Mucosa of rectum (tissue), 2 donors: ENCODE measurements at regions not wholly inside any gene's neighbourhood (a gene's known extent, or its start where the extent isn't known, plus 50 kb on each side); places are given as distances from the start of the nearest gene placed in this dataset.

Source experiments
- H3K27ac ChIP-seq, 2 donors: one replicate each; pipeline ENCODE4 v1.7.0; 2013; ENCODE audit warnings: inconsistent platforms in 2 of 2, low read depth in 2 of 2, low read length in 2 of 2
- H3K27me3 ChIP-seq, 2 donors: one replicate each; pipeline ENCODE4 v1.7.0; 2013; ENCODE audit warnings: low read length in 2 of 2; ENCODE audit not compliant: control insufficient read depth in 2 of 2, insufficient read depth in 2 of 2
- H3K36me3 ChIP-seq, 2 donors: one replicate each; pipeline ENCODE4 v1.7.0; 2013; ENCODE audit warnings: low read length in 2 of 2; ENCODE audit not compliant: control insufficient read depth in 2 of 2, insufficient read depth in 2 of 2
- H3K4me1 ChIP-seq, 2 donors: one replicate each; pipeline ENCODE4 v1.7.0; 2013; ENCODE audit warnings: low read length in 2 of 2, mild to moderate bottlenecking in 1 of 2; ENCODE audit not compliant: control insufficient read depth in 2 of 2, insufficient read depth in 2 of 2
- H3K4me3 ChIP-seq, 2 donors: one replicate each; pipeline ENCODE4 v1.7.0; 2013; ENCODE audit warnings: low read length in 2 of 2
- H3K9ac ChIP-seq, 2 donors: one replicate each; pipeline ENCODE4 v1.7.0; 2013; ENCODE audit warnings: low read length in 2 of 2, low read depth in 1 of 2, mild to moderate bottlenecking in 1 of 2
- H3K9me3 ChIP-seq, 2 donors: one replicate each; pipeline ENCODE4 v1.7.0; 2013; ENCODE audit warnings: low read length in 2 of 2; ENCODE audit not compliant: control insufficient read depth in 2 of 2
- donor health status: healthy.
- donor health status: Normal muscosa, but diverticular disease.

GRCh38 chr2:142180820-142181533 is 50.2 kb upstream of the LRP1B start:
- H3K27me3 ChIP-seq = no peaks in the 10 kb centered on the region
- H3K4me3 ChIP-seq = no peak overlapping the region
- H3K9me3 ChIP-seq = no peaks in the 10 kb centered on the region

More at GRCh38 chr2:142180820-142181533, 50.2 kb upstream of the LRP1B start:
- Histone ChIP-seq H3K36me3 (no peaks in the 10 kb centered on the region), H3K9ac (no peak overlapping the region), H3K4me1 (no peaks in the 10 kb centered on the region), H3K27ac (no peak overlapping the region)
